ENCODE measurements at regions not wholly inside any gene's neighbourhood (a gene's known extent, or its start where the extent isn't known, plus 50 kb on each side); places are given as distances from the start of the nearest gene placed in this dataset.

GRCh38 chr9:89796606-89797005 is 191.8 kb downstream of the GADD45G start:
- DNase-seq = no peak

- no peak for DNase-seq
These were observed 192.4 kb downstream of the GADD45G start for GRCh38 chr9:89797255-89797654.

- DNase-seq = no peak
These were observed 193.2 kb downstream of the GADD45G start for GRCh38 chr9:89797937-89798455.

GRCh38 chr9:89798547-89799120 is 193.8 kb downstream of the GADD45G start:
- DNase-seq = no peak

- no peak for DNase-seq
These were observed 194.4 kb downstream of the GADD45G start for GRCh38 chr9:89799221-89799620.

- DNase-seq = no peak
These were observed 195.0 kb downstream of the GADD45G start for GRCh38 chr9:89799766-89800165.

- no peak for DNase-seq
These were observed 196.5 kb downstream of the GADD45G start for GRCh38 chr9:89801341-89801740.

GRCh38 chr9:89801742-89802670 is 197.2 kb downstream of the GADD45G start:
- DNase-seq = no peak

- DNase-seq = no peak
These were observed 198.1 kb downstream of the GADD45G start for GRCh38 chr9:89802781-89803355.

- no peak for DNase-seq
These were observed 198.6 kb downstream of the GADD45G start for GRCh38 chr9:89803403-89803802.

- no peak for DNase-seq
These were observed 200.1 kb downstream of the GADD45G start for GRCh38 chr9:89804766-89805531.

GRCh38 chr9:89805571-89806292 is 200.9 kb downstream of the GADD45G start:
- no peak for DNase-seq

GRCh38 chr9:89806371-89807100 is 201.7 kb downstream of the GADD45G start:
- DNase-seq = no peak

GRCh38 chr9:89807101-89807395 is 202.2 kb downstream of the GADD45G start:
- DNase-seq = no peak

GRCh38 chr9:89807682-89808075 is 202.9 kb downstream of the GADD45G start:
- no peak for DNase-seq

- DNase-seq = no peak
These were observed 203.4 kb downstream of the GADD45G start for GRCh38 chr9:89808076-89808755.

GRCh38 chr9:89808756-89809181 is 204.0 kb downstream of the GADD45G start:
- no peak for DNase-seq

GRCh38 chr9:89810431-89810830 is 205.6 kb downstream of the GADD45G start:
- DNase-seq = no peak

- no peak for DNase-seq
These were observed 206.5 kb downstream of the GADD45G start for GRCh38 chr9:89811356-89811755.

- no peak for DNase-seq
These were observed 207.2 kb downstream of the GADD45G start for GRCh38 chr9:89811886-89812450.

Measured in T-helper 1 cell (primary cell).